Chondrocyte (in vitro differentiated cells): ENCODE measurements at regions not wholly inside any gene's neighbourhood (a gene's known extent, or its start where the extent isn't known, plus 50 kb on each side); places are given as distances from the start of the nearest gene placed in this dataset.

Experiments
- DNase-seq: peaks from one replicate; pipeline ENCODE4 v3.0.0; 2021; ENCODE audit warnings: mixed read lengths, low spot score
- H3K27ac Mint-ChIP-seq: one replicate; pipeline ENCODE4 v1.8.0; 2021; ENCODE audit warnings: mild to moderate bottlenecking, moderate library complexity, mixed read lengths; ENCODE audit not compliant: unreplicated experiment
- H3K27me3 Mint-ChIP-seq: 2 replicates; pipeline ENCODE4 v1.8.0; 2021; ENCODE audit warnings: low read depth, mixed read lengths
- H3K36me3 Mint-ChIP-seq: 2 replicates; pipeline ENCODE4 v1.8.0; 2021; ENCODE audit warnings: low read depth, mixed read lengths
- H3K4me1 Mint-ChIP-seq: 2 replicates; pipeline ENCODE4 v1.8.0; 2021; ENCODE audit warnings: low read depth, mild to moderate bottlenecking, mixed read lengths
- H3K4me3 Mint-ChIP-seq: one replicate; pipeline ENCODE4 v1.8.0; 2021; ENCODE audit warnings: mild to moderate bottlenecking, moderate library complexity, mixed read lengths; ENCODE audit not compliant: unreplicated experiment
- H3K9me3 Mint-ChIP-seq: 2 replicates; pipeline ENCODE4 v1.8.0; 2021; ENCODE audit warnings: low read depth, mixed read lengths
- TF ChIP-seq, protein P1 (sequence below): fragments of 200-600 bp; sonication (generic); IDR thresholded peaks from 2 replicates; pipeline ENCODE4 v1.5.0; 2021; ENCODE audit warnings: antibody characterized with exemption, mild to moderate bottlenecking, moderate library complexity

DNA sequence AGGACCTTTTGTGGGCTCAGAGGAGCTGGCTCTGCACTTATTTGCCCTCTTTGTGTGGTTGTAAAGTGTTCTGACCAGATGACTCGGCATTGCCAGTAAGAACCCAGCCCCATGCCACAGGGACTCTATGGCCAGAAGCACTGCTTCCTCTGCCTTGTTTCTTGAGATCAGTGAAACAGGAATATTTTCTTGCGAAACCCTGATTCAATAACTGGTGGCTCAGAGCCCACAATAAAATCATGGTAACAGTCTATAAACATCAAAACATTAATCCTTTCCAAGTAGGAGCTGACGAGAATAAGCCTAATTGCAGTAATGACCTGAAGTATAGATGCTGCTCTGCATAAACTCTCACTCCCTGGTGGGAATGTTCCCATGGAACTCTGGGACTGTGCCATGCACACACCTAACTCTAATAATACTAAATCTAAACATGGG is 344.3 kb downstream of the ZNF608 start:
- no peaks in the 10 kb centered on the region for H3K36me3 Mint-ChIP-seq
- peaks cover 28% of the 10 kb centered on the region for H3K4me1 Mint-ChIP-seq
- TF ChIP-seq, protein P1, sequence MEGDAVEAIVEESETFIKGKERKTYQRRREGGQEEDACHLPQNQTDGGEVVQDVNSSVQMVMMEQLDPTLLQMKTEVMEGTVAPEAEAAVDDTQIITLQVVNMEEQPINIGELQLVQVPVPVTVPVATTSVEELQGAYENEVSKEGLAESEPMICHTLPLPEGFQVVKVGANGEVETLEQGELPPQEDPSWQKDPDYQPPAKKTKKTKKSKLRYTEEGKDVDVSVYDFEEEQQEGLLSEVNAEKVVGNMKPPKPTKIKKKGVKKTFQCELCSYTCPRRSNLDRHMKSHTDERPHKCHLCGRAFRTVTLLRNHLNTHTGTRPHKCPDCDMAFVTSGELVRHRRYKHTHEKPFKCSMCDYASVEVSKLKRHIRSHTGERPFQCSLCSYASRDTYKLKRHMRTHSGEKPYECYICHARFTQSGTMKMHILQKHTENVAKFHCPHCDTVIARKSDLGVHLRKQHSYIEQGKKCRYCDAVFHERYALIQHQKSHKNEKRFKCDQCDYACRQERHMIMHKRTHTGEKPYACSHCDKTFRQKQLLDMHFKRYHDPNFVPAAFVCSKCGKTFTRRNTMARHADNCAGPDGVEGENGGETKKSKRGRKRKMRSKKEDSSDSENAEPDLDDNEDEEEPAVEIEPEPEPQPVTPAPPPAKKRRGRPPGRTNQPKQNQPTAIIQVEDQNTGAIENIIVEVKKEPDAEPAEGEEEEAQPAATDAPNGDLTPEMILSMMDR = no peak
- H3K27ac Mint-ChIP-seq = peak overlapping the region; percentile 65
- no peaks in the 10 kb centered on the region for H3K27me3 Mint-ChIP-seq
- DNase-seq = no peak
- no peaks in the 10 kb centered on the region for H3K9me3 Mint-ChIP-seq
- no peak overlapping the region for H3K4me3 Mint-ChIP-seq

DNA sequence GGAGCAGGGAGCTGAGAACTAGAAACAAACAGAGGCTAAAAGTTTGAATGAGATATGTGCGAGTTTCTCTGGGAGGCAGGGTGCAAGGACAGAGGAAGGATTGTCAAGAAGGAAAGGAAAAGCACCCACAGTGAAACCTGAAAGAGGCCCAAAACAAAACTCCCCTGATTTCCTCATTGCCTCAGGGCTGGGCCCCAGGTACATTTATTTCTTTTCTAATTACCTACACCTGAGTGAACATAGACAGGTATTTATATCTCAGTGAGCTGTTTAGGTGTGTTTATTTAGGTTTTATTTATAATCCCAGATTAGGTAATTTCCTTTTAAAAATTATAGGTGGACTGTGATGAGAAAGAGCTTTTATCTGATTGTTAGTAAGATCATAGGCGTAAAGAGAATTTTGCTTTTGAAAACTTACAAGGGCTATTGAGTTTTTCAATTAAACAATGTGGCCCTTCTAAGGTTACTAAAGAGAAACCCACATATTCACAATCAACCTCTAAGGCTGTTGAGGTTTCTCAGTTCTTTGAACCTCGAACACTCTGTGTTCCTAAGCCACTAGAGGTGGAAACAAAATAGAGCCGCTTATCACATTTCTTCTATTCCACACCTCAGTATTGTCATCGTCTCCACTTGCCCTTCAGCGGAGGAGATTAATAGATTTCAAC is 344.8 kb downstream of the ZNF608 start:
- Mint-ChIP-seq H3K9me3 (no peaks in the 10 kb centered on the region), H3K27ac (peak overlapping the region; percentile 65), H3K36me3 (no peaks in the 10 kb centered on the region), H3K4me3 (no peak overlapping the region), H3K4me1 (peaks cover 28% of the 10 kb centered on the region), H3K27me3 (no peaks in the 10 kb centered on the region)
- TF ChIP-seq, protein P1 = no peak
- DNase-seq = no peak

- Mint-ChIP-seq H3K27me3 (peaks cover 9% of the 10 kb centered on the region), H3K9me3 (no peaks in the 10 kb centered on the region), H3K4me1 (peaks cover 28% of the 10 kb centered on the region), H3K36me3 (no peaks in the 10 kb centered on the region), H3K27ac (no peak overlapping the region), H3K4me3 (no peak overlapping the region)
- TF ChIP-seq, protein P1 = no peak
- DNase-seq = no peak
Measured at GRCh38 chr5:124399426-124399961, 346.9 kb downstream of the ZNF608 start.

GRCh38 chr5:124398460-124398859 is 348.0 kb downstream of the ZNF608 start:
- peaks cover 9% of the 10 kb centered on the region for H3K27me3 Mint-ChIP-seq
- no peak overlapping the region for H3K4me3 Mint-ChIP-seq
- no peaks in the 10 kb centered on the region for H3K9me3 Mint-ChIP-seq
- H3K36me3 Mint-ChIP-seq = no peaks in the 10 kb centered on the region
- H3K4me1 Mint-ChIP-seq = peaks cover 28% of the 10 kb centered on the region
- no peak overlapping the region for H3K27ac Mint-ChIP-seq
- TF ChIP-seq, protein P1 = no peak
- no peak for DNase-seq

DNA sequence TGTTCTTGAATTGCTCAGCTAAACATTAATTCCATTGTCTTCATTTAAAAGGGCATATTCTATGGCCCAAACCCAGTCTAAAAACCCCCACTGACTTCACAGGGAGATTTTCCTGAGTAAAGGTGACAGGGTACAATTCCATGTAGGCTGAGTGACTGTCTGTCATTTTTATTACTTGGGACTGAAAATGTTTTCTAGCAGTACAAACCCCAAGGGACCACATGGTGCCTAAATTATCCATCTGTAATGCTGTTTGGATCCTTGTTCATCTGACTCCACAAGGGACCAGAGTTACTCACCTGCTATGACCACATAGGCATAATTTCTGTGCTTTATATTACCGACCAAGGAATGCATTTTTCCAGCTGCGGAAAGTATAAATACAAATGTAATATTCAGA is 349.1 kb downstream of the ZNF608 start:
- H3K36me3 Mint-ChIP-seq = no peaks in the 10 kb centered on the region
- H3K9me3 Mint-ChIP-seq = no peaks in the 10 kb centered on the region
- H3K27me3 Mint-ChIP-seq = peaks cover 9% of the 10 kb centered on the region
- DNase-seq = no peak
- TF ChIP-seq, protein P1 = no peak
- H3K4me1 Mint-ChIP-seq = peaks cover 27% of the 10 kb centered on the region
- H3K27ac Mint-ChIP-seq = no peak overlapping the region
- H3K4me3 Mint-ChIP-seq = no peak overlapping the region
